HEK293 (cell line): ENCODE measurements at regions not wholly inside any gene's neighbourhood (a gene's known extent, or its start where the extent isn't known, plus 50 kb on each side); places are given as distances from the start of the nearest gene placed in this dataset.

Source experiments
- CTCF ChIA-PET: fragments of 350-600 bp; formaldehyde crosslinking; extraction: SDS; loops from one replicate; lab custom pipeline; 2021; ENCODE audit warnings: antibody characterized with exemption; lab: Yijun Ruan, JAX
- POLR2A ChIA-PET: fragments of 300-600 bp; formaldehyde crosslinking; extraction: SDS; loops from one replicate; lab custom pipeline; 2020; ENCODE audit warnings: antibody characterized with exemption, inconsistent platforms; lab: Yijun Ruan, JAX
- H3K27ac ChIP-seq: fragments of 200-500 bp; sonication (Bioruptor generic); 2 replicates; pipeline ENCODE4 v1.5.1; 2014; ENCODE audit warnings: low read depth, low read length, control low read depth, inconsistent platforms; ENCODE audit errors: extremely low read depth
- H3K36me3 ChIP-seq, 2 experiments: fragments of 200-500 bp in 1 of 2; sonication (Bioruptor generic) in 1 of 2; 1 replicate in 1 of 2; 2 replicates in 1 of 2; pipeline ENCODE4 v1.5.1; 2014 to 2017; ENCODE audit warnings: inconsistent platforms in 2 of 2, low read length in 2 of 2; ENCODE audit not compliant: control insufficient read depth in 2 of 2, insufficient read depth in 1 of 2
- H3K4me1 ChIP-seq: fragments of 200-500 bp; sonication (Bioruptor generic); 2 replicates; pipeline ENCODE4 v1.5.1; 2014; ENCODE audit warnings: mild to moderate bottlenecking, low read length, inconsistent platforms; ENCODE audit not compliant: control insufficient read depth, insufficient read depth
- H3K4me3 ChIP-seq: 2 replicates; pipeline ENCODE4 v1.5.1; 2011; ENCODE audit warnings: low read depth, mild to moderate bottlenecking, control low read depth, low read length, moderate library complexity
- H3K9me3 ChIP-seq: fragments of 200-500 bp; sonication (Bioruptor generic); 2 replicates; pipeline ENCODE4 v1.5.1; 2014; ENCODE audit warnings: low read depth, low read length, inconsistent platforms; ENCODE audit not compliant: control insufficient read depth, insufficient read depth
- GLIS1 ChIP-seq: fragments of 450-650 bp; formaldehyde crosslinking; IDR thresholded peaks from 2 replicates; pipeline ENCODE4 v1.5.1; 2016; ENCODE audit warnings: missing biosample characterization, missing genetic modification characterization
- MEIS1 ChIP-seq: sonication (generic); formaldehyde crosslinking; IDR thresholded peaks from 2 replicates; pipeline ENCODE4 v1.8.1; 2022; ENCODE audit warnings: missing genetic modification reagents, mild to moderate bottlenecking, borderline replicate concordance
- MZF1 ChIP-seq: fragments of 450-650 bp; formaldehyde crosslinking; IDR thresholded peaks from 2 replicates; pipeline ENCODE4 v1.5.1; 2017; ENCODE audit warnings: missing biosample characterization, missing genetic modification characterization, borderline replicate concordance
- ZNF10 ChIP-seq: fragments of 450-650 bp; formaldehyde crosslinking; IDR thresholded peaks from 2 replicates; pipeline ENCODE4 v1.5.1; 2017; ENCODE audit warnings: missing biosample characterization, missing genetic modification characterization
- ZNF112 ChIP-seq: fragments of 450-650 bp; formaldehyde crosslinking; IDR thresholded peaks from 2 replicates; pipeline ENCODE4 v1.5.0; 2017; ENCODE audit warnings: missing biosample characterization, missing genetic modification characterization
- ZNF132 ChIP-seq: fragments of 450-650 bp; formaldehyde crosslinking; IDR thresholded peaks from 2 replicates; pipeline ENCODE4 v1.5.1; 2017; ENCODE audit warnings: missing biosample characterization, missing genetic modification characterization, borderline replicate concordance
- ZNF138 ChIP-seq: fragments of 450-650 bp; formaldehyde crosslinking; IDR thresholded peaks from 2 replicates; pipeline ENCODE4 v1.5.1; 2016; ENCODE audit warnings: missing biosample characterization, missing genetic modification characterization, borderline replicate concordance
- ZNF239 ChIP-seq: fragments of 450-650 bp; formaldehyde crosslinking; IDR thresholded peaks from 2 replicates; pipeline ENCODE4 v1.5.1; 2016; ENCODE audit warnings: missing biosample characterization, missing genetic modification characterization
- ZNF292 ChIP-seq: fragments of 450-650 bp; formaldehyde crosslinking; IDR thresholded peaks from 2 replicates; pipeline ENCODE4 v1.5.1; 2016; ENCODE audit warnings: low read depth, missing biosample characterization, missing genetic modification characterization, borderline replicate concordance
- ZNF324 ChIP-seq: fragments of 450-650 bp; formaldehyde crosslinking; IDR thresholded peaks from 2 replicates; pipeline ENCODE4 v1.5.1; 2016; ENCODE audit warnings: missing biosample characterization, missing genetic modification characterization
- ZNF391 ChIP-seq: fragments of 450-650 bp; formaldehyde crosslinking; IDR thresholded peaks from 2 replicates; pipeline ENCODE4 v1.5.1; 2016; ENCODE audit warnings: low read depth, missing biosample characterization, missing genetic modification characterization, borderline replicate concordance
- ZNF548 ChIP-seq: fragments of 450-650 bp; formaldehyde crosslinking; IDR thresholded peaks from 2 replicates; pipeline ENCODE4 v1.5.1; 2016; ENCODE audit warnings: missing biosample characterization, missing genetic modification characterization
- ZNF560 ChIP-seq: fragments of 450-650 bp; formaldehyde crosslinking; IDR thresholded peaks from 2 replicates; pipeline ENCODE4 v1.5.1; 2017; ENCODE audit warnings: missing biosample characterization, missing genetic modification characterization, borderline replicate concordance
- ZNF629 ChIP-seq: fragments of 450-650 bp; formaldehyde crosslinking; IDR thresholded peaks from 2 replicates; pipeline ENCODE4 v1.5.1; 2017; ENCODE audit warnings: missing biosample characterization, missing genetic modification characterization
- ZNF677 ChIP-seq: fragments of 450-650 bp; IDR thresholded peaks from 2 replicates; pipeline ENCODE4 v1.5.0; 2018; ENCODE audit warnings: missing biosample characterization, mild to moderate bottlenecking, missing genetic modification characterization, moderate library complexity
- ZNF701 ChIP-seq: fragments of 450-650 bp; formaldehyde crosslinking; IDR thresholded peaks from 2 replicates; pipeline ENCODE4 v1.5.1; 2016; ENCODE audit warnings: missing biosample characterization, missing genetic modification characterization
- ZNF777 ChIP-seq: fragments of 450-650 bp; formaldehyde crosslinking; IDR thresholded peaks from 2 replicates; pipeline ENCODE4 v1.5.1; 2017; ENCODE audit warnings: missing biosample characterization, missing genetic modification characterization, borderline replicate concordance
- ZNF843 ChIP-seq: fragments of 450-650 bp; formaldehyde crosslinking; IDR thresholded peaks from 2 replicates; pipeline ENCODE4 v1.5.1; 2016; ENCODE audit warnings: missing biosample characterization, missing genetic modification characterization
- ZSCAN30 ChIP-seq: fragments of 450-650 bp; IDR thresholded peaks from 2 replicates; pipeline ENCODE4 v1.5.1; 2018; ENCODE audit warnings: missing biosample characterization, mild to moderate bottlenecking, missing genetic modification characterization, moderate library complexity
- ZXDB ChIP-seq: fragments of 450-650 bp; formaldehyde crosslinking; IDR thresholded peaks from 2 replicates; pipeline ENCODE4 v1.5.1; 2016; ENCODE audit warnings: missing biosample characterization, missing genetic modification characterization
- TF ChIP-seq, protein P1 (sequence below): fragments of 450-650 bp; formaldehyde crosslinking; IDR thresholded peaks from 2 replicates; pipeline ENCODE4 v1.5.1; 2016; ENCODE audit warnings: missing biosample characterization, missing genetic modification characterization, borderline replicate concordance
- TF ChIP-seq, protein P2 (sequence below): fragments of 450-650 bp; formaldehyde crosslinking; IDR thresholded peaks from 2 replicates; pipeline ENCODE4 v1.5.0; 2017; ENCODE audit warnings: missing biosample characterization, missing genetic modification characterization, borderline replicate concordance
- TF ChIP-seq, protein P3 (sequence below): fragments of 450-650 bp; formaldehyde crosslinking; IDR thresholded peaks from 2 replicates; pipeline ENCODE4 v1.5.1; 2016; ENCODE audit warnings: missing biosample characterization, missing genetic modification characterization

DNA sequence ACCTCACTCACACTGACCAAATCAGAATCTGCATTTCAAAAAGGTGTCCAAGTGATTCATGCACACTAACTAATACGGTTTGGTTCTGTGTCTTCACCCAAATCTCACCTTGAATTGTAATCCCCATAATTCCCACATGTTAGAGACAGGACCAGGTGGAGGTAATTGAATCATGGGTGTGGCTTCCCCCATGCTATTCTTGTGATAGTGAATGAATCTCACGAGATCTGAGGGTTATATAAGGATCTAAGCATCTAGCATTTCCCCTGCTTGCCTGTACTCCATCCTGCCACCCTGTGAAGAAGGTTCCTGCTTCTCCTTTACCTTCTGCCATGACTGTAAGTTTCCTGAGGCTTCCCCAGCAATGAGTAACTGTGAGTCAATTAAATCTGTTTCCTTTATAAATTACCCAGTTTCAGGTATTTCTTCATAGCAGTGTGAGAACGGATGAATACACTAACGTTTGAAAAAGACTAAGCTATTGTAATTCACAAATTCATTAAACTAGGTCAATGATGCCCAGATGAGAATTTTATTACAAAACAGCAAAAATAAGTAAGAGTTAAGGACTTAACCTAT, 759.1 kb downstream of the GALC start:
- no peaks in the 10 kb centered on the region for H3K36me3 ChIP-seq
- no peak overlapping the region for H3K4me3 ChIP-seq
- no peaks in the 10 kb centered on the region for H3K4me1 ChIP-seq
- TF ChIP-seq ZNF138, result no peak
- TF ChIP-seq MZF1, result no peak
- TF ChIP-seq ZXDB (tag by site-specific recombination), result no peak
- POLR2A ChIA-PET, result no interaction called here
- CTCF ChIA-PET, result no interaction called here
- no peak overlapping the region for H3K27ac ChIP-seq
- no peaks in the 10 kb centered on the region for H3K9me3 ChIP-seq

DNA sequence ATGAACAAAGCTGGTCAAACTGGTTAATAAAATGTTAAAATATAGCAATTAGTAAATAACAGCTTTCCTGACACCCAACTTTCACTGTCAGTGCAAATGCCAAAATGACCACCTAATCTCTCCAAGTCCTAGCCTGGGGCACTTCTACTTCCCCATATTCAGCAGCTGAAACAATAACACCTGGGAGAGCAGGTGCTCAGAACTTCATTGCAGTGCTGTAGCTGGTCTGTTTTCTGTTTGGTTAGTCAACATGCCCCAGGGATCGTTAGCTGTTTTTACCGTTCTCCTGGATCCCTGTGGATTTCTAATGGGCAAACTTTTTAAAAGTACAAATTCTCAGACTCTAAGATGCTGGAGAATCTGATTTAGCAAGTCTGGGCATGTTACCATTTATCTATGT, 759.7 kb downstream of the GALC start:
- no peak overlapping the region for H3K27ac ChIP-seq
- TF ChIP-seq ZNF843 (tag by site-specific recombination) (no peak), ZNF777 (no peak), ZNF701 (tag by site-specific recombination) (no peak), ZNF132 (no peak), ZNF239 (tag by site-specific recombination) (no peak), ZSCAN30 (no peak), ZNF324 (no peak), ZNF560 (tag by site-specific recombination) (no peak), ZNF548 (tag by site-specific recombination) (no peak)
- TF ChIP-seq, protein P1, sequence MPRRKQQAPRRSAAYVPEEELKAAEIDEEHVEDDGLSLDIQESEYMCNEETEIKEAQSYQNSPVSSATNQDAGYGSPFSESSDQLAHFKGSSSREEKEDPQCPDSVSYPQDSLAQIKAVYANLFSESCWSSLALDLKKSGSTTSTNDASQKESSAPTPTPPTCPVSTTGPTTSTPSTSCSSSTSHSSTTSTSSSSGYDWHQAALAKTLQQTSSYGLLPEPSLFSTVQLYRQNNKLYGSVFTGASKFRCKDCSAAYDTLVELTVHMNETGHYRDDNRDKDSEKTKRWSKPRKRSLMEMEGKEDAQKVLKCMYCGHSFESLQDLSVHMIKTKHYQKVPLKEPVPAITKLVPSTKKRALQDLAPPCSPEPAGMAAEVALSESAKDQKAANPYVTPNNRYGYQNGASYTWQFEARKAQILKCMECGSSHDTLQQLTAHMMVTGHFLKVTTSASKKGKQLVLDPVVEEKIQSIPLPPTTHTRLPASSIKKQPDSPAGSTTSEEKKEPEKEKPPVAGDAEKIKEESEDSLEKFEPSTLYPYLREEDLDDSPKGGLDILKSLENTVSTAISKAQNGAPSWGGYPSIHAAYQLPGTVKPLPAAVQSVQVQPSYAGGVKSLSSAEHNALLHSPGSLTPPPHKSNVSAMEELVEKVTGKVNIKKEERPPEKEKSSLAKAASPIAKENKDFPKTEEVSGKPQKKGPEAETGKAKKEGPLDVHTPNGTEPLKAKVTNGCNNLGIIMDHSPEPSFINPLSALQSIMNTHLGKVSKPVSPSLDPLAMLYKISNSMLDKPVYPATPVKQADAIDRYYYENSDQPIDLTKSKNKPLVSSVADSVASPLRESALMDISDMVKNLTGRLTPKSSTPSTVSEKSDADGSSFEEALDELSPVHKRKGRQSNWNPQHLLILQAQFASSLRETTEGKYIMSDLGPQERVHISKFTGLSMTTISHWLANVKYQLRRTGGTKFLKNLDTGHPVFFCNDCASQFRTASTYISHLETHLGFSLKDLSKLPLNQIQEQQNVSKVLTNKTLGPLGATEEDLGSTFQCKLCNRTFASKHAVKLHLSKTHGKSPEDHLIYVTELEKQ (tag by site-specific recombination), result no peak
- POLR2A ChIA-PET, result no interaction called here
- H3K4me1 ChIP-seq, result no peaks in the 10 kb centered on the region
- H3K36me3 ChIP-seq, result no peaks in the 10 kb centered on the region
- CTCF ChIA-PET, result no interaction called here
- H3K9me3 ChIP-seq, result no peaks in the 10 kb centered on the region
- H3K4me3 ChIP-seq, result no peak overlapping the region

DNA sequence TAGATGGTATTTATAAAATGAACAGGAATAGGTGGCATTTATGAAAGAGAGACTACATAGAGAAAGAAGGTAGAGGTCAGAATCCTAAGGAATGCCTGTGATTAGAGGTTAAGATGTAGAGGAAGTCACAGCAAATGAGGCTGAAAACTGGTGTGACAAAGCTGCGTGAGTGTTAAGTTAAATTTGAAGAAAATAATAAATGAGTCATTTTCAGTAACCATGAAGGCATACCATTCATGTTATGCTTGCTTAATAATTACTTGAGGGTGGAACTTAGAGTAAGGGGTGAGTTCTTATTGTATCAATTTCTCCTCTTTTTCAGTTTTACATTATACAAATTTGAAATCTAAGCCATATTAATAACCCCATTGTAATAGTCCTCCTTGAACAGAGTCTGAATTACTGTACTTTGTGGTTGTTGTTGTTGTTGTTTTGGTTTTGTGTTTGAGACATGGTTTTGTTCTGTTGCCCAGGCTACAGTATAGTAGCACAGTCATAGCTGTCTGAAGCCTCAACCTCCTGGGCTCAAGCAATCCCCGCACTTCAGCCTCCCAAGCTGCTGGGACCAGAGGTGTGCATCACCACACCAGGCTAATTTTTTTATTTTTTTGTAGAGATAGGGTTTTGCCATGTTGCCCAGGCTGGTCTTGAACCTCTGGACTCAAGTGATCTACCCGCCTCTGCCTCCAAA, 761.5 kb downstream of the GALC start:
- Histone ChIP-seq H3K36me3 (no peaks in the 10 kb centered on the region), H3K27ac (no peak overlapping the region), H3K9me3 (no peaks in the 10 kb centered on the region), H3K4me3 (no peak overlapping the region)
- CTCF ChIA-PET, result no interaction called here
- TF ChIP-seq ZNF391 (tag by site-specific recombination) (no peak), MEIS1 (CRISPR knock-in tag) (no peak), ZNF777 (no peak), ZNF677 (tag by site-specific recombination) (no peak), ZNF292 (tag by site-specific recombination) (no peak), ZNF10 (tag by site-specific recombination) (no peak), GLIS1 (tag by site-specific recombination) (no peak), ZNF629 (no peak), ZNF112 (tag by site-specific recombination) (no peak)
- TF ChIP-seq, protein P2, sequence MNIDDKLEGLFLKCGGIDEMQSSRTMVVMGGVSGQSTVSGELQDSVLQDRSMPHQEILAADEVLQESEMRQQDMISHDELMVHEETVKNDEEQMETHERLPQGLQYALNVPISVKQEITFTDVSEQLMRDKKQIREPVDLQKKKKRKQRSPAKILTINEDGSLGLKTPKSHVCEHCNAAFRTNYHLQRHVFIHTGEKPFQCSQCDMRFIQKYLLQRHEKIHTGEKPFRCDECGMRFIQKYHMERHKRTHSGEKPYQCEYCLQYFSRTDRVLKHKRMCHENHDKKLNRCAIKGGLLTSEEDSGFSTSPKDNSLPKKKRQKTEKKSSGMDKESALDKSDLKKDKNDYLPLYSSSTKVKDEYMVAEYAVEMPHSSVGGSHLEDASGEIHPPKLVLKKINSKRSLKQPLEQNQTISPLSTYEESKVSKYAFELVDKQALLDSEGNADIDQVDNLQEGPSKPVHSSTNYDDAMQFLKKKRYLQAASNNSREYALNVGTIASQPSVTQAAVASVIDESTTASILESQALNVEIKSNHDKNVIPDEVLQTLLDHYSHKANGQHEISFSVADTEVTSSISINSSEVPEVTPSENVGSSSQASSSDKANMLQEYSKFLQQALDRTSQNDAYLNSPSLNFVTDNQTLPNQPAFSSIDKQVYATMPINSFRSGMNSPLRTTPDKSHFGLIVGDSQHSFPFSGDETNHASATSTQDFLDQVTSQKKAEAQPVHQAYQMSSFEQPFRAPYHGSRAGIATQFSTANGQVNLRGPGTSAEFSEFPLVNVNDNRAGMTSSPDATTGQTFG (tag by site-specific recombination), result no peak
- TF ChIP-seq, protein P3, sequence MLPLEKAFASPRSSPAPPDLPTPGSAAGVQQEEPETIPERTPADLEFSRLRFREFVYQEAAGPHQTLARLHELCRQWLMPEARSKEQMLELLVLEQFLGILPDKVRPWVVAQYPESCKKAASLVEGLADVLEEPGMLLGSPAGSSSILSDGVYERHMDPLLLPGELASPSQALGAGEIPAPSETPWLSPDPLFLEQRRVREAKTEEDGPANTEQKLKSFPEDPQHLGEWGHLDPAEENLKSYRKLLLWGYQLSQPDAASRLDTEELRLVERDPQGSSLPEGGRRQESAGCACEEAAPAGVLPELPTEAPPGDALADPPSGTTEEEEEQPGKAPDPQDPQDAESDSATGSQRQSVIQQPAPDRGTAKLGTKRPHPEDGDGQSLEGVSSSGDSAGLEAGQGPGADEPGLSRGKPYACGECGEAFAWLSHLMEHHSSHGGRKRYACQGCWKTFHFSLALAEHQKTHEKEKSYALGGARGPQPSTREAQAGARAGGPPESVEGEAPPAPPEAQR (tag by site-specific recombination), result no peak
- TF ChIP-seq, all 188 proteins: peak for 0
- POLR2A ChIA-PET, result no interaction called here
- no peaks in the 10 kb centered on the region for H3K4me1 ChIP-seq
